ENCODE measurements at regions not wholly inside any gene's neighbourhood (a gene's known extent, or its start where the extent isn't known, plus 50 kb on each side); places are given as distances from the start of the nearest gene placed in this dataset.

DNA sequence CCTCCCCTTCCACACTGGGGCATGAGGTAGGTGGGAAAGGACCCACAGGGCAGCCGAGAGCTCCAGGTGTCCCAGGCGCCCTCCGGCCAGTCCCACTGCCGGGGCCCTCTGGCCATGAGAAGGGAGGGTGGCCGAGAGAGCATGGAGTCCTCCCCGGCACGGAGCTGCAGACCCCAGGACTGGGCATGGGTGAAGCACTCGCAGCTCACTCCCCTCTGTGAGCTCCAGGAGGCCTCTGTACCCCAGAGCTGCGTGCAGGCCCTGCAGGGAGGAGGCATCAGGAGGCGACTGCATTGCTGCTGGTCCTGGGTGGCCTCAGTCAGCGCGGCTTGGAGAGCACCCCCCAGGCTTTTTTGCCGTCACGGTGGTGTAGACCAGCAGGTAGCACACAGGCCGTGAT lies 80.1 kb upstream of the TTC34 start:
- TF ChIP-seq POLR2A (IDR thresholded peaks at IDR 0.05) (no peak), POLR2AphosphoS5 (IDR thresholded peaks at IDR 0.05; ENCODE audit: insufficient read depth in 1 of 2, low read depth in 1 of 2) (no peak)
- TF ChIP-seq, protein P1, sequence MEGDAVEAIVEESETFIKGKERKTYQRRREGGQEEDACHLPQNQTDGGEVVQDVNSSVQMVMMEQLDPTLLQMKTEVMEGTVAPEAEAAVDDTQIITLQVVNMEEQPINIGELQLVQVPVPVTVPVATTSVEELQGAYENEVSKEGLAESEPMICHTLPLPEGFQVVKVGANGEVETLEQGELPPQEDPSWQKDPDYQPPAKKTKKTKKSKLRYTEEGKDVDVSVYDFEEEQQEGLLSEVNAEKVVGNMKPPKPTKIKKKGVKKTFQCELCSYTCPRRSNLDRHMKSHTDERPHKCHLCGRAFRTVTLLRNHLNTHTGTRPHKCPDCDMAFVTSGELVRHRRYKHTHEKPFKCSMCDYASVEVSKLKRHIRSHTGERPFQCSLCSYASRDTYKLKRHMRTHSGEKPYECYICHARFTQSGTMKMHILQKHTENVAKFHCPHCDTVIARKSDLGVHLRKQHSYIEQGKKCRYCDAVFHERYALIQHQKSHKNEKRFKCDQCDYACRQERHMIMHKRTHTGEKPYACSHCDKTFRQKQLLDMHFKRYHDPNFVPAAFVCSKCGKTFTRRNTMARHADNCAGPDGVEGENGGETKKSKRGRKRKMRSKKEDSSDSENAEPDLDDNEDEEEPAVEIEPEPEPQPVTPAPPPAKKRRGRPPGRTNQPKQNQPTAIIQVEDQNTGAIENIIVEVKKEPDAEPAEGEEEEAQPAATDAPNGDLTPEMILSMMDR (IDR thresholded peaks at IDR 0.05): no peak
